SK-N-MC (cell line): ENCODE measurements at regions not wholly inside any gene's neighbourhood (a gene's known extent, or its start where the extent isn't known, plus 50 kb on each side); places are given as distances from the start of the nearest gene placed in this dataset.

Experiments used
- EZH2 ChIP-seq: fragments of 200-600 bp; sonication (generic); IDR thresholded peaks from one replicate; pipeline ENCODE4 v1.6.1; 2017; ENCODE audit warnings: antibody characterized with exemption
- POLR2AphosphoS5 ChIP-seq: IDR thresholded peaks from 2 replicates; pipeline ENCODE4 v1.6.1; 2012; ENCODE audit warnings: mild to moderate bottlenecking, low read depth, low read length, borderline replicate concordance

DNA sequence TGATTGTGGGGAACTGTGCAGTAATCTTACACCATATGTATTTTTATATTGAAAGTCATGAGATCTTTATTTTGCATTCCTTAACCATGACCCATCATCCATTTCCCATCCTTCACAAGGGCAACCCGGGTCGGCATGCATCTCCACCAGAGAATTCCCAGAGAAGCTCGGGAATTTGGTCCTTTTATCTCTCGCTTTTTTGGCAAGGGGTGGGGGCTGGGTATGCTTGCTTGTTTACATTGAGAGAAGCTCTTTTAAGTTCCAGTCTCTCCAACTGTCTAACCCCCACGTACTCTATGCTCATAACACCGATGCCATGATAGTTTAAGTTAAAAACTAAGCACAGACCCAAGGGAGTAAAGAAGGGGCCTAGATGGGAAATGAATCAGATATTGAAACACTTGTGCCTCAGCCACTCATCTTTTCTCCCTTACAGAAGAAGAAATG, 109.9 kb upstream of the NFIB start:
- TF ChIP-seq POLR2AphosphoS5 (no peak), EZH2 (no peak)
